GM19035 (cell line): ENCODE measurements at regions not wholly inside any gene's neighbourhood (a gene's known extent, or its start where the extent isn't known, plus 50 kb on each side); places are given as distances from the start of the nearest gene placed in this dataset.

Experiments
- ATAC-seq: cut with Tn5 transposase; IDR thresholded peaks from one replicate; pipeline ENCODE4 v1.9.1; 2021; ENCODE audit not compliant: unreplicated experiment

DNA sequence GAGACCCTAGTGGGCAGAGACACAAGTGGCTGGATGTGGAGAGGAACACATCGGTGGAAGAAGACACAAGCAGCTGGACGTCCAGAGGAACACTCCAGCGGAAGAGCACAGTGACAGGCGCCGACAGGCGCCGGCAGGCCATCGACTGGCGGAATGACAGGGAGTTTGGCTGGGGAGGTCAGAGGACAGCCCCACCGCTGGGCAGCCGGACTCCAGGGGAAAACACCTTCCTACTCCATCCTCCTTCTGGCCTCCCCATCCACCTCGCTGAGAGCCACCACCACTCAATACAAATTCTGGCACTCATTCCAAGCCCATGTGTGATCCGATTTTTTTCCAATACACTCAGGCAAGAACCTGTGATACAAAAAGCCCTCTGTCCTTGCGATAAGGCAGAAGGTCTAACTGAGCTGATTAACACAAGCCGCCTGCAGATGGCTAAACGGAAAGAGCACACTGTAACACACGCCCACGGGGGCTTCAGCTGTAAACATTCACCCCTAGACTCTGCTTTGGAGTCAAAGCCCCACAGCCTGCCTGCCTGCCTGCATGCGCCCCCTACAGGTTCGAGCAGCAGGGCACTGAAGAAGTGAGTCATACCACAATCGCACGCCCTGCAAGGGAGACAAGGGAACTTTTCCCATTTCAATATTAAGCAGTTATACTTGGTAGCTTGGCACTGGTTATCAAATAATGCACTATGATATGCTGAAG is 50.2 kb upstream of the LRP1B start:
- ATAC-seq: peak; percentile 34
